Hematopoietic multipotent progenitor cell treated with erythropoietin and hydrocortisone succinate and interleukin-3 and kit ligand, for 17 days (in vitro differentiated cells): ENCODE measurements at regions not wholly inside any gene's neighbourhood (a gene's known extent, or its start where the extent isn't known, plus 50 kb on each side); places are given as distances from the start of the nearest gene placed in this dataset.
"Not testable (repeated sequence)": the region's sequence is repeated elsewhere in the genome, so short reads cannot be mapped to it uniquely, and the experiment has no call there.

Experiments used
- DNase-seq: peaks from one replicate; pipeline ENCODE4 v3.0.0-alpha.2; 2015; ENCODE audit warnings: low spot score

GRCh38 chr14:81751198-81751597 lies 217.5 kb upstream of the SEL1L start:
- DNase-seq = no peak

DNA sequence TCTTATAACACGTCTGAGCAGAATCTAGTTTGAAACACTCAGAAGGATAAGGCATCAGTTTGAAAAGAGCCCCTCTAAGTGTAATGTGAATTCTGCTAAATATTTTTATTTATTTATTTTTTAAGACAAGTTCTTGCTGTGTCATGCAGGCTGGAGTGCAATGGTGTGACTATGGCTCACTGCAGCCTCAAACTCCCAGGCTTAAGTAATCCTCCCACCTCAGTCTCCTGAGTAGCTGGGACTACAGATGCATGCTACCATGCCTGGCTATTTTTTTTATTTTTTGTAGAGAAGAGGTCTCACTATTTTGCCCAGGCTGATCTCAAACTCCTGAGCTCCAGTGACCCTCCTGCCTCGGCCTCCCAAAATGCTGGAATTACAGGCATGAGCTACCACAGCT lies 225.9 kb upstream of the SEL1L start:
- no peak for DNase-seq

DNA sequence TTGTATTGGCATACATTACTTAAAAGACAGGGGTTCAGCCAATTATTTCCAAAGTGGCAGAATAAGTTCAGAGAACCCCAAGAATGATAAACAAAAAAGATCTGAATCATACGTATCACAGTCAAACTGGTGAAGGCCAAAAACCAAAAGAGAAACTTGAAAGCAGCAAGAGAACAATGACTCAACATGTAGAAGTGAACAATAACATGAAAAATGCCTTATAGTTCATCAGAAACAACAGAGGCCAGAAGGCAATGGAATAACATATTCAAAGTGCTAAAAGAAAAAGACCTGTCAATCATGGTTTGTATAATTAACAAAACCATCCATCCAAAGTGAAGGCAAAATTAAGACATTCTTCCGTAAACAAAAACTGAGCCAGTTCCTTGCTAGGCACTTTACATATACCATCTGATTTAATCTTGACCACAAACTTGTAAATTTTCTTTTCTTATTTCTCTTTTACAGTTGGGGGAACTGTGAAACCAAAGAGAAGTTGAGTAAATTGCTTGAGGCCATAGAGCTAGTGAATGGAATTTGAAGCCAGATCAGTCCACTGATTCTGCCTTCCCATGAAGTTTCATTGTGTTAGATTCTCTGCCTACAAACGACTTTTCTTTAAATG lies 232.1 kb upstream of the SEL1L start:
- DNase-seq = no peak

DNA sequence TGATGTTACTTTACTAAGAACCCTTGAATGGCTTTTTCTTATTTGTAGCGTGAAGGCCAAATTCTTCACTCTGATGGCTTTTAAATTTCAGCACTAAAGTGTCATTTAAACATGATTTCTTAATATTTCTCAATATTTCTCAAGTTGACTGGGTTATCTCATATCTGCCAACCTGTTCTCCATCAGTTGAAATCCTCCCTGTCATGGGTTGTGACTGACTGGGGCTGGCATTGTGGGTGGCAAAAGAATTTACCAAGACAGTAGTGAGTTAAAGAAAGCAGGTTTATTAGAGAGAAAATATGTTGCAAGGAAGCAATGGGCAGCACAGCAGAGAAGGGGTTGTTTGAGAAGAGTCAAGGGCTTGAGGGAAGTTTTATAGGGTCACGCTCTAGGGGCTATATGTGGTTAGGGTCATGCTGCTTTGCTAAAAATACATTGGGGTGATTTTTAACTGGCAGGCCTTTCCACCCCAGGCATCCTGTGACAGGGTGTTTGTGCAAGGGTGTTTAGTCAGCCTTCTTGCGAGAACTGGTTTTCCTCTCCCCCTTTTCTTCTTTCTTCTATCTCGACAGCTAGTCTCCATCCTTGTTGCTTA lies 232.8 kb upstream of the SEL1L start:
- no peak for DNase-seq

DNA sequence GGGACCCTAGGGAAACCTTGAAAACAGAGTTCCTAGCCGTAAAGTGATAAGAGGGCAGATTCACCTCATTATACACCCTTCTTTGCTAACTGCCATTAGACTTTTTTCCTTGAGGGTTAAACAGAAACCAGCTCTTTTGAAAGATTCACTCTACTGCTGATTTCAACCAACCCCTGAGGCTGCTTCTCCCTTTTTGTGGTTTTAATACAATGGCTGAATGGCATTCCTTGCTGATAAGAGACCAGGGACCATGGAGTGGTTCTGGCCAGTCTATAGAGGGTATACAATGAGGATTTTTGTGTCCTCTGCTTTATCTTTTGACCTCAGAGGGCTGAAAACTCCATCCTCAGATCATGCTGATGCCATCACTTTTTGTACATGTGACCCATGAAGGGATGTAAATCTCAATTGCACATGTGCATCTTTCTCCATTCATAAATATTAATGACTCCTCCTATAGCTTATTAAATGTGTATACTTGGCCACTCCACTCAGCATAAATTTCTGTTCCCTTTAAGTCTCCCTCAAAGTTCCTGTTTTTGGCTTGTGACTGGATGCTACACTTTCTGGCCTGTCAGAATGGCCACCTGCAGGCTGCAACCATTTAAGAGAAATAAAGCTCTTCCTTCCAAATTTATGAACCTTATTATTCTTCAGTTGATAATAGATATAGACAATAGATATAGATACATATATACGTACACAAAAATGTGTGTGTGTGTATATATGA lies 233.8 kb upstream of the SEL1L start:
- no peak for DNase-seq

- no peak for DNase-seq
Measured at GRCh38 chr14:81771651-81772275, 238.1 kb upstream of the SEL1L start.

- DNase-seq = no peak
Measured at GRCh38 chr14:81772381-81772780, 238.7 kb upstream of the SEL1L start.

- DNase-seq = no peak
Measured at GRCh38 chr14:81776531-81776930, 242.9 kb upstream of the SEL1L start.

DNA sequence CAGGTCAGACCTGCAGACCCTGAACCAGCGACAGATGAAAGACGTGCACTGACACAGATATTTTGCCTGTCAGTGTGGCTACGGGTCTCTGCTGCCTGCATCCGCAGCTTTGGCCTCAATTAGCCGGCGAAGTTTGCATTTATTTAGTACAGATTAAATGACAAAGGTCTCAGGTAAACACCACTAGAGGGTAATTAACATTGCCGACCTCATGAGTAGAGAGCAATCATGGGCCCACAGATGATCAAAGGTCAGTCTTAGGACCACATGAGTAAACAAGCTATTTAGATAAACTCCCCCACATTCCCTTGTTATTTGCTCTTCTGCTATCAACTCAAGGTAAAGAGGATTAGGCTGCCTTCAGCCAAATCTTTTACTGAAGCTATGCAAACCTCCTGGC lies 248.1 kb upstream of the SEL1L start:
- not testable (repeated sequence) for DNase-seq

DNA sequence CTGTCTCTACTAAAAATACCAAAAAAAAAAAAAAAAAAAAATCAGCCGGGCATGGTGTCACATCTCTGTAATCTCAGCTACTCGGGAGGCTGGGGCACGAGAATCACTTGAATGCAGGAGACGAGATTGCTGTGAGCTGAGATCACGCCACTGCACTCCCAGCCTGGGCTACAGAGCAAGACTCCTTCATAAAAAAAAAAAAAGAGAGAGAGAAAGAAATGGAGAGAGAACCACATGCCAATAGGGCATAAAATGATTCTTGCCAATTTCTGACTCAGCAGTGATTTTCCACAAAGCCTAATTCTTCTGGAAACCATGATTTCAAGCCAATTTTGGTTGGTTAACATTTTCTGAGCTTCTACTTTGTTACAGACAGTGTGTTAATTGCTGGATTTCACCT lies 250.4 kb upstream of the SEL1L start:
- DNase-seq = no peak

DNA sequence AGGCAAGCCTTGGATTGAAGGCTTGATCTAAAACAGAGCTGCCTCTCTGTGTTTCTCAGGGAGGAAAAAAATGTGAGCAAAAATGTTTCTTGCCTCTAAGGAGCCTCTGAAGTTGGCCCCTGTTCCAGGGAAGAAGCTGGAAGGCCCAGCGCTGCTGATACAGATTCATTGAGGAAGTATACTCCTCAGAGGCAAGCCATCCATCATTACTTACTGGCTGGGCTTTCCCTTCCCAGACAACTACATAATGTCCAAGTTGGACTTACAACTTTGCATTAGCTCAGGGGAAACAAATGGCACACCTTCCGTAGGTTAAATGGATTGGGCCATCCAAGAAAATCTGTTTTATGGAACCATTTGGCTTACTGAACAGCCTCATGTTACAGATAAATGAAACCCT lies 263.7 kb upstream of the SEL1L start:
- no peak for DNase-seq

- DNase-seq = no peak
Measured at GRCh38 chr14:81801921-81802320, 268.3 kb upstream of the SEL1L start.

GRCh38 chr14:81802341-81802740 lies 268.7 kb upstream of the SEL1L start:
- no peak for DNase-seq

GRCh38 chr14:81805785-81806184 lies 272.1 kb upstream of the SEL1L start:
- no peak for DNase-seq

GRCh38 chr14:81811705-81812269 lies 278.1 kb upstream of the SEL1L start:
- DNase-seq = no peak

DNA sequence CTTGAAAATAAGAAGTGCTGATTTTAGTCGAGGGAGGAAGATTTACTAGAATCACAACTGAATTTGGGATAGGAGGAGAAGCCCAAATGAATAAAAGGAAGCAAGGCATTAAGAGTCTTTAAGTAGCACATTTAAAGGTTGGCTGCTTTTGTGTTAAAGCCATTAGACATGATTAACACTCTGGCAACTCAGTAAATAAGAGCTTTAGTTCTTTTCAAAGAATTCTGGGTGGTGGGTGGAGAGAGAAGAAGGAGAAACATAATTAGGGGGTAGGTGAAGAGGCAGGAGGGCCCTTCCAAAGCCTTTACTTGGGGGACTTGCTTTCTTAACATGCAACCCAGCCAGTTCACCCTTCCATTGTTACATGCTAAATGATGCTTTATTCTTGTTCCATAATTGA lies 284.6 kb upstream of the SEL1L start:
- DNase-seq = no peak

DNA sequence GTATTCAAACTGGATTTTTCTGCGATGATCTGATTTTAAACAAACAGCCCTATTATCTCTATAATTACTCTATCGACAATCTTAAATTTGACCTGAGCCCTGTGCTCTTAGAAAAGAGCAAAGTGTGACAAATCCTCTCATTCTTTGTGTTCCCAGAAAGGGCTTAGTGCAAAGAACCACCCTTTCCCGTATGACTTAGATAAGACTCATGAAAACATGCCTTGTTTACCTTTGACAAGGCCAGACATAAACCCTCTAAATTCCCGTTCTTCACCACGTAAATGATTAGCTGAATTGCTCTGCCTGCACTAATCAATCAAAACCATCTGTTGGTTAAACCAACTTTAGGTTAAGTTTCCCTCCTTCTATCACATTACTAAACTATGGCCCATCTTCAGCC lies 285.7 kb upstream of the SEL1L start:
- no peak for DNase-seq

- no peak for DNase-seq
Measured at GRCh38 chr14:81819910-81820309, 286.3 kb upstream of the SEL1L start.

DNA sequence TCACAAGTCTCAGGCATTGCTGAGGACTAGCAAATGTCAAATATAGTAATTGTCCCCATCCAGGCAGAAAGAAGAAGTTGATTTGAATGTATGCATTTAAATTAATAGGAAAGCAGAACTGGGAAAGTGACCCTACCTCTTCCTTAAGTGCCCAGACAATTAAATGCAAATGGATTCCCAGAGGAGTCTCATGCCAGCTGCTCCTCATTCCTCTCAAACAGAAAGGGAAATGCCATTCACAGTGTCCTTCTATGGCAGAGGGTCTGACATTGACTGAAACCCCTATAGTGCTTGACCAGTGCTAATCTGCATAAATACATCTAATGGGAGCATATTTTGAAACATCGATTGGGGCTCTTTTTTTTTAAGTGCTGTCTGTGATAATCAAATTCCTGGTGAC lies 292.4 kb upstream of the SEL1L start:
- no peak for DNase-seq

- no peak for DNase-seq
Measured at GRCh38 chr14:81829447-81829846, 295.8 kb upstream of the SEL1L start.

GRCh38 chr14:81831128-81831820 lies 297.6 kb upstream of the SEL1L start:
- no peak for DNase-seq

- DNase-seq = no peak
Measured at GRCh38 chr14:81834308-81834707, 300.7 kb upstream of the SEL1L start.
